ENCODE measurements at regions not wholly inside any gene's neighbourhood (a gene's known extent, or its start where the extent isn't known, plus 50 kb on each side); places are given as distances from the start of the nearest gene placed in this dataset.

DNA sequence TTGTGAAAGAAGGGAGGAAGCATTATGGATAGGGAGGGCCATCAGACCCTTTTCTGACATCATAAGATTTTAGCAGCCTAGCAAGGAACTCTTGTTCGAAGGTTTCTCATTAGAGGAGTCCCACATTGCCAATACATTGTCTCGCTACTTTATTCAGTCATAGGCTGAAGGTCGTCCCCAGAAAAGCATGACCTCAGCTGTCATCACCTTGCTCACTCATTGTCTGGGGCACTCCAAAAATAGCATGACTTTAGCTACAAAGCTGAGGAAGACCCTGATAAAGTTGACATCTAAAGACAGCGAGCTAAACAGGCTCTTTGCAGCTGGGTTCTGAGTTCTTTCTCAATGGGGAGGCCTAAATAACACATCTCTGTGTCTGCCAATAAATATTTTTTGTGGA is 112.4 kb upstream of the PTPRR start:
- no peak overlapping the region for H3K4ac ChIP-seq (ENCODE audit: low read depth, low read length)
- no peak overlapping the region for H4K91ac ChIP-seq (ENCODE audit: insufficient read length, low read depth, low read length)
- Mint-ChIP-seq H3K36me3 (ENCODE audit: insufficient read depth in 1 of 3, low read depth in 3 of 3) (no peaks in the 10 kb centered on the region), H3K27ac (no peak overlapping the region), H3K4me3 (no peak overlapping the region), H3K4me1 (peaks cover 0 to 3% of the 10 kb centered on the region in 2 experiments; a peak in 2 of 4 replicates), H3K9me3 (no peaks in the 10 kb centered on the region), H3K27me3 (ENCODE audit: low read depth) (no peaks in the 10 kb centered on the region)
- no peak overlapping the region for H2BK15ac ChIP-seq (ENCODE audit: low read depth, low read length)
- no peaks in the 10 kb centered on the region for H3K4me1 ChIP-seq (ENCODE audit: insufficient read depth, low read length)
- no peaks in the 10 kb centered on the region for H3K9me3 ChIP-seq (ENCODE audit: control insufficient read depth, low read depth, low read length)
- no peak overlapping the region for H2BK20ac ChIP-seq (ENCODE audit: low read depth, low read length, poor library complexity, severe bottlenecking)
- no peak overlapping the region for H2AK5ac ChIP-seq (ENCODE audit: insufficient read length, low read length)
- TF ChIP-seq, protein P1, sequence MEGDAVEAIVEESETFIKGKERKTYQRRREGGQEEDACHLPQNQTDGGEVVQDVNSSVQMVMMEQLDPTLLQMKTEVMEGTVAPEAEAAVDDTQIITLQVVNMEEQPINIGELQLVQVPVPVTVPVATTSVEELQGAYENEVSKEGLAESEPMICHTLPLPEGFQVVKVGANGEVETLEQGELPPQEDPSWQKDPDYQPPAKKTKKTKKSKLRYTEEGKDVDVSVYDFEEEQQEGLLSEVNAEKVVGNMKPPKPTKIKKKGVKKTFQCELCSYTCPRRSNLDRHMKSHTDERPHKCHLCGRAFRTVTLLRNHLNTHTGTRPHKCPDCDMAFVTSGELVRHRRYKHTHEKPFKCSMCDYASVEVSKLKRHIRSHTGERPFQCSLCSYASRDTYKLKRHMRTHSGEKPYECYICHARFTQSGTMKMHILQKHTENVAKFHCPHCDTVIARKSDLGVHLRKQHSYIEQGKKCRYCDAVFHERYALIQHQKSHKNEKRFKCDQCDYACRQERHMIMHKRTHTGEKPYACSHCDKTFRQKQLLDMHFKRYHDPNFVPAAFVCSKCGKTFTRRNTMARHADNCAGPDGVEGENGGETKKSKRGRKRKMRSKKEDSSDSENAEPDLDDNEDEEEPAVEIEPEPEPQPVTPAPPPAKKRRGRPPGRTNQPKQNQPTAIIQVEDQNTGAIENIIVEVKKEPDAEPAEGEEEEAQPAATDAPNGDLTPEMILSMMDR (conservative IDR thresholded peaks at IDR 0.05), result no peak
- no peak overlapping the region for H4K8ac ChIP-seq (replicated peaks; ENCODE audit: insufficient read length, low read depth, low read length)
- no peak overlapping the region for H3K14ac ChIP-seq (ENCODE audit: insufficient read depth, low read length)
- no peaks in the 10 kb centered on the region for H3K79me2 ChIP-seq (ENCODE audit: insufficient read depth, low read length)
- H3K56ac ChIP-seq (ENCODE audit: insufficient read length, low read depth, low read length), result no peak overlapping the region
- no peaks in the 10 kb centered on the region for H3K27me3 ChIP-seq (ENCODE audit: insufficient read depth, low read length)
- no peak overlapping the region for H3K9ac ChIP-seq (ENCODE audit: extremely low read depth, insufficient read length, low read length)
- H2BK5ac ChIP-seq (ENCODE audit: insufficient read length, low read length), result no peak overlapping the region
- WGBS (ENCODE audit: extremely low coverage, insufficient read length, low lambda C conversion rate), result no CpG with 5 or more reads among the region's 4 CpGs
- H2AFZ ChIP-seq (ENCODE audit: low read length), result no peak overlapping the region
- H3K27ac ChIP-seq (ENCODE audit: insufficient read length, low read depth, low read length), result no peak overlapping the region
- H3K4me2 ChIP-seq (ENCODE audit: insufficient read depth, insufficient read length, low read length), result no peak overlapping the region
- H4K5ac ChIP-seq (ENCODE audit: insufficient read length, low read depth, low read length), result no peak overlapping the region
- H2BK12ac ChIP-seq (ENCODE audit: insufficient read length, low read depth, low read length), result no peak overlapping the region
- no peak overlapping the region for H2BK120ac ChIP-seq (ENCODE audit: low read depth, low read length, poor library complexity, severe bottlenecking)
- H4K20me1 ChIP-seq (ENCODE audit: control insufficient read depth, insufficient read depth, insufficient read length), result no peaks in the 10 kb centered on the region
- no peak overlapping the region for H3K18ac ChIP-seq (ENCODE audit: insufficient read length, low read depth, low read length)
- H3T11ph ChIP-seq (ENCODE audit: low read length), result no peak overlapping the region
- DNase-seq, result no peak
- no peak overlapping the region for H3K23ac ChIP-seq (ENCODE audit: insufficient read length, low read depth, low read length)
- no peaks in the 10 kb centered on the region for H3K23me2 ChIP-seq (ENCODE audit: insufficient read length, low read depth, low read length, poor library complexity, severe bottlenecking)
- no peaks in the 10 kb centered on the region for H3K79me1 ChIP-seq (ENCODE audit: insufficient read depth, low read depth, low read length, poor library complexity, severe bottlenecking)

All from H9 (cell line).